Stimulated activated CD4-positive, alpha-beta T cell treated with anti-CD3 and anti-CD28 coated beads, Interleukin-4, amount 100 ng/mL, for 48 hours (primary cell): ENCODE measurements at regions not wholly inside any gene's neighbourhood (a gene's known extent, or its start where the extent isn't known, plus 50 kb on each side); places are given as distances from the start of the nearest gene placed in this dataset.

ENCODE experiments used
- DNase-seq, 2 donors: peaks; one replicate each; pipeline ENCODE4 v3.0.0-alpha.2; 2020; ENCODE audit warnings: low read depth in 2 of 2

DNA sequence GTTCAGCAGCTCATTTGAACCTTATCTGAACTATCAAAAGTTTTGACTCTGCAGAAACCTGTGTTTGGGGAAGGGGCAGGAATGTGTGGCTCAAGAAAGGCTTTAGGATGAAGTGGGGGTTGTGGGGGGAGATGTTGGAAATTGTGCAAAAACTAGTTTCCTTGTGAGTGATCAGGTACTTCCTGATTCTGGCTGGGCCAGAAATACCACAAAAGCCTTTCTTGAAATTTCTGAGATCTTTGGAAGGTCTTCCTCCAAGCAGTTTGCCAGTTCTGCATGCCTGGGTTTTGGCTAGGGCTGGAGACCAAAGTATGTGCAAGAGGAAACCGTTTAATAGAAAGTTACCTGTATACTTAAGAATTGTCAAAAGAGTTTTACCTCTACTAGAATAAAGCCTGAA is 116.6 kb downstream of the BMP2 start:
- no peak for DNase-seq

DNA sequence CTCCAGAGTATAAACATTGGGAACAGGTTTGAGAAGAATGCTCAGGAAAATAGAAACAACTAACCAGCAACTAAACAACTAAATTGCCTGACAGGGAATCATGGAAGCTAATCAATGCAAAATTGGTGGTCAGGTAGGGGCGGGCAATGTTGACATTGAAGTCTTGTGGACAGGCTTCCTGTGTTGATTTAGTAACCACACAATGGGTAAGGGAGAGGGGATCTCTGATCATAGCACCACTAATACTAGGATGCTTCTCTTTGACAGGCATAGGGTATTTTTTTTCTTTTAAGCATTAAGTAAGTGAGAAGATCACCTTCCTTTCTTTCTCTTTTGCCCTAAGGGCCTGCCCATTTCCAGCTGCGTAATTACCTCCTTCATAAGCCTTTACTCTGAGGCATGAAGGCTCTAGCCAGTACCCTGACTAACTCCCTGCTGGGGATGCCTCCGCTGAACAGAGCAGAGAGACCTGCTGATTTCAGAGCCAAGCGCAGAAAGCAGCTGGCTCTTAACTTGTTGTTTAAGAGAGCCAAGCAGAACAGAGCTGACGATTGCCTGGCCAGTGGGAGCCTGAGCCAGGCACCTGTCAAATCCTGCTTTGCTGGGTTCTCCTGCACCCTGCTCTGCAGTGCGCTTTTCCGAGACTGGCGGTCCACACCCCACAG is 118.7 kb downstream of the BMP2 start:
- DNase-seq, result no peak

DNA sequence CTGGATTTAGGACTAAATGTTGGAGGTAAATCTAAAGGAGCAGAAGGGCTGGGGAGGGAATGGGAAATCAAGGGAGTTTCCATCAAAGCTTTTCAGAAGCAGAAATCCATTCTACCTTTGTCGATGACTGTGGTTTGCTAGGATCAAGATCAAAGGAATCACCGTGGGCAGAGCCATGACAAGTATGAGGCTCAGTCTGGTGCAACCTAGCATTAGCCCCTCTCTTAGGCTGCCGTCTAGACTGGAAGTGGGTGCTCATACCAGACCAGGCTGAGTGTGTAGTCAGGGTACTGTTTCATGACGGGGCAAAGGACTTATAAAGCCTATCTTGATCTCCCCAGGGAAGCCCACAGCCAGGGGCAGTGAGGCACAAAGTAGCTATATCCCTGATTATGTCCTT is 120.5 kb downstream of the BMP2 start:
- DNase-seq, result no peak

DNA sequence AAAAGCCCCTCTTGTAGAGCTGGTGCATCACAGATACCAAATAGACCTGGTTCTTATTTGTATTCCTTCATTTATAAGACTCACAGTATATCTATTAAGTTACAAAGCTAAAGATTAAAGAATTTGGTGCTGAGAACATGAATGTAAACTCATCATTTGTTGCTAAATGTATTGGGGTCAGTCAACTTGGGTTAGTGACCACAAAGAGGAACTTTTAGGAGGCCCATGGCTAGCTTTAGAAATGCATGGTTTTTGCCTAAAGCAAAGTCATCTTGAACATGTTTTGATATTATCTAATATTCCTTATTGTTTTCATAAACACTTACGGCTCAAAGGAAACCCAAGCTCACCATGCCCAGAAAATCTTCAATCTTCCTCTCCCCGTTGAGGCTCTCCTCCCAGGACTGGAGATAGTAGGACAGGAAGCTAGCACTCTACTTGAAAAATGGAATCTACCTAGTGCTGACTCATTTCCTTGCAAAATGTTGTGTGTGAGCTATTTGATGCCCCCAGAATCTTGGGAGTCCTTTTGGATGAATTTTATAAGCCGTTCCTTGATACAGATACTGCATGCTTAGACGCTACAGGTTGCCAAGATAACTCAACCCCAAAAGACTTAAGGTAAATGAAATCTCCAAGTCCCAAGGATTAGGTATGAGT is 121.4 kb downstream of the BMP2 start:
- DNase-seq, result no peak

DNA sequence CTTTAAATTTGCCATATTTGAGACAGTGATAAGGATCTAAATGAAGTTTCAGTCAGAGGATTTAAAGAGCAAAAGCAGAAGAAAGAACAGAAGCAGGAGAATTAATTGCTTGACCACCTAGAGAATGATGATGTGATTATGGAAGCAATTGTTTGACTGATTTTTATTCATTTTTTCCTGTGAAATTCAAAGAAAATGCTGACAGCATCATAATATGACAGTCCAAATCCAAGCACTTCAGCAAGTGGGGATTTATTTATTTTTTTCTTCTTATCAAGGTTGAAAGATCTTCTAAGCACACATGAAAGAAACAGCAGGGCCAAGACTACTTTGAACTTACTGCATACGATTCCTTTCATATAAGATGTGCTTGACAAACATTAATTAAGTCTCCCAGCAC is 125.2 kb downstream of the BMP2 start:
- DNase-seq, result no peak

DNA sequence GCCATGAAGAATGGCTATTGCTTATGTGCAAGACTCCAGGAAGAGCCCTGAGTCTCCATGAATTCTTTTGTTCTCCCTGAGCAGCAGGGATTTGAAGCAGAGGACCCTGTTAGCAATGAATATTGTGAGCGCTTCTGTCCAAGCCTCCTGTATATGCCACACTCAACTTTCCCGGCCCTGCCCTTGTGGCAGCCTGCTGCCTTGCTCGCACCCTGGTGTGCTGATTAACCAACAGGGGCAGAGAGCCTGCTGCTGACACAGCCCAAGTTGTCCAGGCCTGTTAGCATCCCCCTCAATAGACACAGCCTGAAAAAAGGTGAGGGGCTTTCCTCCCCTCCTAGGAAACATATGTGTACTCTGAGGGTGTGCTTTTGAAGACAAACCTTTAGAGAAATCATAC is 131.4 kb downstream of the BMP2 start:
- no peak for DNase-seq

DNA sequence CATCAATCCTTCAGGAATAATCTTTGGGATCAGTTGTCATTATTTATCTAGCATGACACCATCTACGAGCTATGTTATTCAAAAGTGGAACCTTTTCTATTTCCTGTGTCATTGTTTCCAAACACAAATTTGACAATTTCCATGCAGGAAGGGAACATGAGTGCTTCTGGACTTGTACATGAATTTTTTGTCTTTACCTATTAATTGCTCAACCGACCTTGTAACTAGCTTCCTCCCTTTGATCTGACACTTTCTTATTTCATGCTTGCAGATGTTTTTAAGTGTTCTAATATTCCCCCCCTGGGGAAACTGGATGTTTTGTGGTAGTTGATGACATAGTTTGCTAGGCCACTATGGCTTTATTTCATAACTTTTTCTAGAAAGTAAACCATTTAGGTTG is 139.4 kb downstream of the BMP2 start:
- DNase-seq, result no peak

DNA sequence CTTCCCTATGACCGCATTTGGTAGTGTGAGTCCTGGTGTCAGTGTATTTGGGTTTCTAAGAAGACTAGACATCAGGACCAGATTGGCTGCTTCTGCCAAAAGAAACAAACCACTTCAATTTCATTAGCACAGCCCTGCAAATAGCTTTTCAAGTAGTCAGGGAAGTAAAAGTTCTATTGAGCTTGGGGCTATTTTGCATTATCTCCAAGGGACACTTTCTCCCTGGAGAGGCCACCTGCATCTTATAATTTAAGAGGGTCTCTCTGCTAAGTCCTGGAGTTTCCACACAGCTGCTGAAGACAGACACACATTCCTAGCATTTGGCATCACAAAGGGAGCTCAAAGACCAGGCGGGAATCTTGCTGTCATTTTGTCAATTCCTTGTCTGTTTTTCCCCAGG is 141.2 kb downstream of the BMP2 start:
- no peak for DNase-seq

DNA sequence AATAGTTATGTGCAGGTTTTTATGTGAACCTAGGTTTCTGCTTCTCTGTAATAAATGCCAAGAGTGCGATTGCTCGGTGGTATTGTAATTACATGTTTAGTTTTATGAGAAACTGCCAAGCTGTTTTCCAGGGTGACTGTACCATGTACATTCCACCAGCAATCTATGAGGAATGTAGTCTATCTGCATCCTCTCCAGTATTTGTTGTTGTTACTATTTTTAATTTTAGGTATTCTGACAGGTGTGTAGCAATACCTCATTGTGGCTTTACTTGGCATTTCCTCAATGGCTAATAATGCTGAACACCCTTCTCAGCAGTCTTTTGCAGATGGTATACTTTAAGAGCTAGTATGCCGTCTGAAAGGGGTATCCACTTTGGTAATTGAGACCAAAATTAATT is 142.1 kb downstream of the BMP2 start:
- DNase-seq, result no peak

DNA sequence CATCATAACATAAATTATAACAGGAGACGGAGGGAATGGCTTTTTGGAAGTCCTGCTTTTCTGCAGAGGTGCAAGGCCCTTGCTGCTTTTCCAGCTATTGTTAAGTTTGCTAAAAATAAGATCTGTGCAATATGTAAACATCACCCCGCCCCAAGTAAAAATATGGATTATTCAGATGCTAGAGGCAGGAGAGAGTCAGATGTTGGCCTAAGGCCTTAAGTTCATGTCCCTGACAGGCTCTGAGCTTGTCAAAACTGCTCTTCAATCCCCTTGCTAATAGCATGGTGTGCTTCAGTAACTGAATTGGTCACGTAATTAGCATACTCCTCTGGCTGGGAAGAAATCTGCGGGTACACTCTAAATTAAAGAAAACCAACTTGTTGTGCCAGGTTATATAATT is 147.5 kb downstream of the BMP2 start:
- DNase-seq, result no peak

DNA sequence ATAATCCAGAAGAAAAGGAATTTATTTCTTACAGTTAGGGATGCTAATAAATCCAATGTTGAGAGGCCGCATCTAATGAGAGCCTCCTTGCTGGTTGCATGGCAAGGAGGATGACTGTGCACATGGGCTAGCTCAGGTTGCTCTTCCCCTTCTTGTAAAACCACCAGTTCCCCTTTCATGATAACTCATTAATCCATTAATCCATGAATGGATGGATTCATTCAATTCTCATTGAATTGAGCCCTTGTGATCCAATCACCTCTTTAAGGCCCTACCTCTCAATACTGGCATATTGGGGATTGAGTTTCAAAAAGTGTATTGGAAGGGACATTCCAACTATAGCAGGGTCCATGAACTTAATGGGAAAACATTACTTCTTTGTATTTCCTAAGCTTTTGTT is 149.5 kb downstream of the BMP2 start:
- no peak for DNase-seq

DNA sequence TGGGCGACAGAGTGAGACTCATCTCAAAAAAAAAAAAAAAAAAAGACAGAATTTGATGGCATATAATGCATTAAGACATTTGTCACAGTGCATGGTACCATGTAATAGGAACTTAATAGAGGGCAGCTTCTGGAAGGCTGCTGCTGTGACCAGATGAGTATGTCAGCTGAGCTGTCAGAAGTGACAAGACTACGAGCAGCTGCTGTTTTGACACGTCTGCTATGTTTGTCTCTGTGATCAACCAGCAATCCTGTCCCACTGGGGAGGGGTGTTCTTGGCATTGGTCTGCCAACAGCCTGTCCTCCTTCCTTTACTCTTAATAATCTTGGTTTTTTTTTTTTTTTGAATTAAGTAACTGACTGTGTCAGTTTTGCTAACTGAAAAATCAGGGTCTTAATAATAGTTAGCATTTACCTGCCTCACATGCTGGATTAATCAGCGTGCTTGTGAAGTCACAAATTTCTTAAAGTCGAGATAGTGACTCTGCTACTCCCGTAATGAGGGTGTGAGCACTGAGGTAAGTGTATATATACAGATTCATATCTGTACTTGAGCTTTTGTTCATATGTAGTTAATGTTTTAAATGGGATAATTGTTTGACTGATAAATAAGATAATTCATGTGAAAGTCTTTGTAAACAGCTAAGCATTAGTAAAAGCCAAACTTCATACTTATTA is 152.4 kb downstream of the BMP2 start:
- no peak for DNase-seq

DNA sequence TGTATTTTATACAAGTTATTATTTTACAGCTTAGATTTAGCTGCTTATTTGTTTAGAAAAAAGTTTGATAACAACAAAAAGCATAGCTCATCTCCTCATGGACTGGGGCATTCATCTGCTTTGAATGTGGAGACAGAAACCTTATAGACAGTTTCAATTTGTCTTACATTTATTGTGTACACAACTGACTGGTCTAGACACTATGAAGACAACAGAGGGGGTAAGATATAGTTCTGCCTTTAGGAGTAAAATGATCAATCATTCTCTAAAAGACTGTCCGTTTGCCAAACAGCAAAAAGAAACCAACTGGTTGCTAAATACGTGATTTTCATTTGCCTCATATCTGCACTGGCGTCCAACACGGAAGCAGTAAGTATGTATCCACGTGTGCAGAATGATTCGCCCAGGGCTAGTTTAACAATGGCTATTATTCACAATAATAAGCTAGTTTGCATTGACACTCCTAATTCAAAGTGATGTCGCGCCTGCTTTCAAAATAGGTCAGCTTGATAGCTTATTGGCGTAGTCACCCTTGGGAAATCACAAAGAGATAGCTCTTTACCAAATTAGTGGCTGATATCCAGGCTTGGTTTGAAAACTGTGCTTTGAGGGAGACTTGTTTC is 153.6 kb downstream of the BMP2 start:
- DNase-seq, result no peak

DNA sequence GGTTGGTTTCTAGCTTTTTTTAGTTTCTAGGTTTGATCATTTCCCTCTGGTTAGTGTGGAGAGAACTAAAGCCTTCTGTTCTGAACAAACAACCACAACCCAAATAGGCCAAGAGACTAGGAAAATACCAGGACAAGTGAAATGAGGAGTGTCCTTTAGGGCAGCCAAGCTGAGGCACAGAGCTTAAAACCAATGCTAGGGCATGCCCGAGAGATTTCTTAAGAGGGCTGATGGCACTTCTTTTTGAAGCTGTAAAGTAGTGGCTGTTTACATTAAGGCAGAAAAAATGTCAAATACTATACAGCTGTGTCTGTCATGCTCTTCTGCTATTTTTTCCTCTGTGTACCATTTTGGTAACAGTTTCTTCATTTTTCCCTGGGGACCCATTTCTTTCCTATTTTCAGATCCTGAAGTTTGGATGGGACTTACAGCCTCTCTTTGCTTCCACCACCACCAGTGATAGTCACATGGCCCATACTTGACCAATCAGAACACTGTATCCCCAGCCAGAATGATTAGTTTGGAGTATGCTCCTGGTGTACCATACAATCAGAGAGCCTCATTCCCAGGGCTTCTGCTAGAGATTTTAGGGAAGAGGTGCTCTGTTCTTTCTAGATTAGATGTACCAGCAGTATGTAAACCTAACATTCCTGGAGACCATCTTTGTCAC is 154.4 kb downstream of the BMP2 start:
- DNase-seq, result no peak

DNA sequence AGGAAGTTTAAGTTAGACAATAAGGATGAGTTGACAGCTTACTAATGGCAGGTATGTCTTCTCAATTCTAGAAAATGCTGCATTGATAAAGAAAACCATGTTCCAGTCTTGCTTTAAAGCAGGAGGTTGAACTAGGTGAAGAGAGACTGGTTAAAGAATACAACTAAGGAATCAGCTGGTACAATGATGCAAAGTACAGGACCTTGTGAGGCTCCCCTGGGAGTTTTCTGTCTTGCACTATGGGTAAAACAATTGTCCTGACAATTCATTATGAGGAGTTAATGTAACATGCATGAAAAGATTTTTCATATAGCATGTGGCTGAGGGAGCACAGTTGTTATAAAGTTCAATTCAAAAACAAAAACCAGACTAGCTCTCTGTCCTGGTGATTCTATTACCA is 157.2 kb downstream of the BMP2 start:
- no peak for DNase-seq

DNA sequence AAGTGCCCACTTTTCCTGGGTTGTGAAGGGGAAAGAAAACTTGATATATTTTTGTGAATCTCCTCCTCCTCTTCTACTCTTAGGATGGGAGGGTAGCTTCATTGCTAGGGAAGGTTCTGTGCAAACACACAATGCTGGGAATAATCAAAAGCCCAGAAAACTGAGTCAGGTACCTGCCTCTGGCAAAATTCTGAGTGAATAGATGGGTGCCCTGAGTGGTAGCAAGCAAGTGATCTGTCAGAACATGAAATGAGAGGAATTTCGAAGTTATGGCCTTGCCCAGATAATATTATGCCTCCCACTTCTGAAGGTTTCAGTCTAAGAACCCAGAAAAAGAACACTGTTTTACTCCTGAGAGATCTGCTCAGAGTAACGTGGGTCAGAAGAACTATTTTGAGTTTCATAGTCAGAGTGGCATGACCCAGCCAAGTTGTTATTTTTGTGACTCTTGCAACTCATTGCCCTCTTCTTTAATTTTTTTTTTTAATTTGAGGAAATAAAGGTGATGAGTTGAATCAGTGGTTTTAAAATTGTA is 158.3 kb downstream of the BMP2 start:
- no peak for DNase-seq

DNA sequence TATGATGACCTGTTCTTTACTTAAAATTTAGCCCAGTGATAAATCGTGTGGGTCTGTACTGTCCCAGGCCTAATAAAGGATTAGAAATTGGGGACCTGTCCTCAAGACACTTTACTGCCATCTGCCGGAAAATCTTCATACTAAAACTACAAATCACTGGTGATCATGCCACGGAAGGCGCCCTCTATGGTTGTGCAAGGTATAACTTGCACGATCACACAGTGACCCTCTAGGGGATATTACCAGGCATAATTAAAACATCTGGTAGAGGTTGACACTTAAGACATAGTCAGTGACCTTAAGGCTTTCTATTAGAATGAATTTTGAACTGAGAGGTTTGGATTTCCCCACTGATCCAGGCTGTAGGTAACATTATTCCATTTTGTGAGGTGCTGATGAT is 172.6 kb downstream of the BMP2 start:
- DNase-seq, result no peak

DNA sequence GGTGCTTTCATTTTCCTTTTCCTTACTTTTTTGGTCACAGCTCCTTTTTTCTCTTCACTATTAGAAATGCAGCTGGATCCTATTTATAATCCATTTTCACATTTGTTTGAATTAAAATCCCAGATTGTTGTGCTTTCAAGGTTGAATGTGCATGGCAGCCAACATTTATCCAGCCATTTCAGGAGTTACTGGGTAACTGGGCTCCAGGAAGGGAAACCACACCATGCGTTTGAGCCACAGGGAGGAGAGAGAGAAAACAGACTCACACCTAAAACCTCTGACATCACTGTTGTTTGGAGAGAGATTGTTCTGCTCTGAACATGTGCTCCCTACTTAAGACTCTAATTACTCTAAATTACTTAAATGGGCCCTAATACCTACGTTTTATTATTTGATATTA is 173.4 kb downstream of the BMP2 start:
- DNase-seq, result no peak

DNA sequence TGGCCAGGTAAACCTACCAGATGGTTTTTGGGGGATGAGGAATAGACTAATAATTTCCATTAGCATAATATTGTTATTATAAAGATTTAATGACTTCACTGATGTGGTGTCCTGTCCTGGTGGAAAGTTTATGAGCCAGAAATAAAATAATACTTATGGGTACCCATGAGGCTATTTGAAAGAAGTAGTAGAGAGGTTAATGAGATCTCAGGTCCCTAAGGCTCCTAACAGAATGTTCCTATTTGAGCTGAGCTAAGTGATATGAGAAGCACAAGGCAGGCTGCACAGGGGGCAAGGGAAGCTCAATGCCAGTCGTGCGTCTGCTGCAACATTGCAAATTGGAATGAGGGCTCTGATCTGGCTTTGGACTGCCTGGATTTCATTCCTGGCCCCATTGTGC is 174.1 kb downstream of the BMP2 start:
- no peak for DNase-seq

DNA sequence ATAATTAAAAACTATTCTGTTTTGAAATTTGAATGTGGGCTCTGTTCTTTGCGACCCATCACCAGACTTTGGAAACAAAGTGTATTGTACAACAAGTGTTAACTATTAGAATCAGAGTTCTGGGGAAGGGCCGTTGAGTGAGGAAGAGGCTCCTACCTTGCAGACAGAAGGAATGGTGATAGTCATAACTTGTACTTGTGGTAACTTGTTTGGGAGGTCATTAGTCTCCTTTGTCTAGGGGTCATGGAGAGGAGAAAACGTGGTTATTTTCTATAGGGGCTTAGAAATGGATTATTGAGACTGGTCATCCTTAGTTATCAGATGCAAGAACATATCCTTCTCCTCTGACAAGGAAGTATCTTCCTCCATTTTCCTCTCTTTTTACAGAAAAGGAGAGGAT is 174.8 kb downstream of the BMP2 start:
- DNase-seq, result no peak

DNA sequence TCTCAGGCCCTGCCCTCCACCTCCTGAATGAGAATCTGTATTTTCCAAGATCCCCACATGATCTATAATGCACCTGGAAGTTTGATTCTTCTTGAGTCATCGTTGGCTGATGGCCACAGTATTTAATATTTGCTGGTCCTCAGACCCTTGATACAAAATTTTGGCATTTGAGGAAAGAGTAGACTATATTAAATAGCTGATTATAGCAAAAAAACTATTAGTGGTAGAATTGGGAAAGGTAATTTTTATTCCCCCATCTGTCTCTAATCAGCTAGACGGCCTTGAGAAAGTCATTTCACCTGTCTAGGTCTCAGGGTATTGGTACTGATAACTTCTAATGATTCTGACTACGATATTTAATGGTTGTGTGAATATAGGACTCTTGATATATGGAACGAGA is 176.8 kb downstream of the BMP2 start:
- no peak for DNase-seq

DNA sequence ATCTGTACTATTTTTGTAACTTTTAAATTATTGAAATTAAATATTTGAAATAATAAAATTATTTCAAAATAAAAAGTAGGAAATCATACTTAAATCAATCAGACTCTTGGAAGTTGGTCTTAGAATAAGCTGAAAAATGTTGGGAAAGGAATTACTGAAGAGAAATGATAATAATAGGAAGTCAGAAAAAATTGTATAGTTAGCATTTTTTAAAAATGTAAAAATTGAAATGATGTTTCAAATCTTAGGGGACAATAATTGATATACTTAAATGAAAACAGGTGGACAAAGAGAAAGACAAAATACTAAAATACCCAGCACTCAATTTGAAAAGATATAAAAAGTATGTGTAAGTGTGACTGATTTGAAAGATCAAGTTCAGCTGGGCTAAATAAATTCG is 186.1 kb downstream of the BMP2 start:
- no peak for DNase-seq
